ENCODE measurements at regions not wholly inside any gene's neighbourhood (a gene's known extent, or its start where the extent isn't known, plus 50 kb on each side); places are given as distances from the start of the nearest gene placed in this dataset.

DNA sequence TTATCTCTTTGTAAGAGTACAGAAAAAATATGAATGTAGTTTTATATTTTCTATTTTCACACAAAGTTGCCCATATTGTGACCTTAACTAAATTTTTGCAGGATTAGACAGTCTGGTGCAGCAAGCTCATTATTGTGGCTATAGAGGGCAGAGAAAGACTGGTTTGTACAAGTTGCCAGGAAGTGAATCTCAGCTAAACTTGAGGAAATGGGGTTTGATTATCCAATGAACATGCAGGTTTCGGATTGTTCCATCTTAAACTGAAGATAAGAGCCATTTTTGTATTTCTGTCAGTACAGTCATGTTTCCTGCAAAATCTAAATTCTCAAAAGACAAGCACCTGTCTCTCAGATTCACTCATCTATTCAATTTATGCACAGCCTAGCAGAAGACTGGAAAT lies 390.9 kb downstream of the MMUT start:
- Mint-ChIP-seq H3K27ac (no peak overlapping the region), H3K9me3 (peaks cover 11 to 23% of the 10 kb centered on the region in 2 donors), H3K36me3 (no peaks in the 10 kb centered on the region)
- ATAC-seq (no peak), DNase-seq (ENCODE audit: low spot score in 2 of 2) (no peak)

DNA sequence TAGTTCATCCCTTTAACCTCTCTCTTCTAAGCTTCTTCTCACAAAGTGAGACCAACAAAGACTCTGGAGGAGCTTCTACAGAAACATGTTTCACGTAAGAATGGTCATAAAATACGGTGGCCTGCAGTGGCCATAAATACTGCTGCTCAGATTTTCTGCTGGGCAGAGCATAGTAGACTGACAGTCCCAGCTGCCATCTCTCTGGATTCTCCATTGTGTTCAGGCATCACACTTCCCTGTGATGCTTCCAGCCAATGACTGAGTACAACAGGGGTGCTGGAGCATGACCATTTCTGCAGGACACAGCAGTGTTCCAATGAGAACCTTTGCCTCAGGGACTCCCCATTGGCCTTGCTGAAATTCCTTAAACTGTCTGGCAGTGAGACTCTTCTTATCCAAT lies 392.6 kb downstream of the MMUT start:
- Mint-ChIP-seq H3K27ac (no peak overlapping the region), H3K36me3 (no peaks in the 10 kb centered on the region), H3K9me3 (peaks cover 15 to 28% of the 10 kb centered on the region in 2 donors)
- ATAC-seq: no peak
- DNase-seq (ENCODE audit: low spot score in 2 of 2): no peak

DNA sequence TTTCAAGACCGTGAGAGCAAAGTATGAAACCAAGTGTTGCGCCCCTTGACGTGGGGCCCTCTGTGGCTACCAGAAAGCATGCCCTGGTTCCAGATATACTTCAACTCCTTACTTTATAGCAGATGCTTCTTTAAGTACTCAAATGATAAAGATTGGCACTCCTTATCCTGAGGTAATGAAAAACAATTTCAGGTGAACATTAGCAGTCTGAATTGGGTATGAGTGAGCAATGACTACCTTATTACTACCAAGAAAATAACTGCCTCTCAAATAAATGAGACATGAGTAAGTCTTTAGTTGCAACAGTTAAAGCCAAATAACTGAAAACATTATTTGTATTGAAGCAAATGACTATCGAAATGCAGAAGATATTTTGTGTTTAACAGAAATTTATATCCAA lies 408.7 kb downstream of the MMUT start:
- no peak for ATAC-seq
- H3K36me3 Mint-ChIP-seq: no peaks in the 10 kb centered on the region

DNA sequence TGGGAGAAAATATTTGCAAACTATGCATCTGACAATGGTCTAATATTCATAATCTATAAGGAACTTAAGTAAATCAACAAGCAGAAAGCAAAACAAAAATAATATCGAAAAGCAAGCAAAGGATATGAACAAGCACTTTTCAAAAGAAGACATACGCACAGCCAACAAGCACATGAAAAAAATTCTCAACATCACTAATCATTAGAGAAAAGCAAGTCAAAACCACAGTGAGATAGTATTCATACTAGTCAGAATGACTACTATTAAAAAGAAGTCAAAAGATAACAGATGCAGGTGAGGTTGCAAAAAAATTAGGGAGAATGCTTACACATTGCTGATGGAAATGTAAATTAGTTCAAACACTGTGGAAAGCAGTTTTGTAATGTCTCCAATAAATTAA lies 410.2 kb downstream of the MMUT start:
- DNase-seq (ENCODE audit: low spot score in 2 of 2) (no peak), ATAC-seq (no peak)
- Mint-ChIP-seq H3K27ac (no peak overlapping the region), H3K9me3 (peaks cover 6 to 7% of the 10 kb centered on the region in 2 donors), H3K36me3 (no peaks in the 10 kb centered on the region)

More for the DNA sequence above, 408.7 kb downstream of the MMUT start:
- H3K27ac Mint-ChIP-seq: no peak overlapping the region
- H3K9me3 Mint-ChIP-seq: peaks cover 5 to 13% of the 10 kb centered on the region in 2 donors
- DNase-seq (ENCODE audit: low spot score in 2 of 2): no peak

DNA sequence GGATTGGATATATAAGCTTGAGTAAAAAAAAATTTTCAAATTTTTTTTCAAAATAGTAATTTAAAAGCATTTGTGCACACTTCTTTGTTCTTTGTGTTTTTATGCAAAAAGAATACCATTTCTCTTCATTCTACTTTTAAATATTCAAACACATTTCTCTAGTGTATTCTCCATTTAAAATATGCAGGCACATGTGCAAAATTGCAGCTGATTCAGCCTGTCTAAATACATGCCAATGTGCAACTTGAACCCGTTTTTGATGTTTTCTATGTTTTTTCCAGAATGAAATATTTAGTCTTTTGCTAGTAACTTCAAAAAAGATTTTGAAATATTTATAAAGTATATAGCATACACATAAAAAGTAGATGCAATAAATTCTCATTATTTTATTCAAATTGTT lies 411.8 kb downstream of the MMUT start:
- H3K36me3 Mint-ChIP-seq: no peaks in the 10 kb centered on the region
- no peak overlapping the region for H3K27ac Mint-ChIP-seq
- H3K9me3 Mint-ChIP-seq: peaks cover 6 to 11% of the 10 kb centered on the region in 2 donors
- no peak for ATAC-seq
- no peak for DNase-seq (ENCODE audit: low spot score in 2 of 2)

DNA sequence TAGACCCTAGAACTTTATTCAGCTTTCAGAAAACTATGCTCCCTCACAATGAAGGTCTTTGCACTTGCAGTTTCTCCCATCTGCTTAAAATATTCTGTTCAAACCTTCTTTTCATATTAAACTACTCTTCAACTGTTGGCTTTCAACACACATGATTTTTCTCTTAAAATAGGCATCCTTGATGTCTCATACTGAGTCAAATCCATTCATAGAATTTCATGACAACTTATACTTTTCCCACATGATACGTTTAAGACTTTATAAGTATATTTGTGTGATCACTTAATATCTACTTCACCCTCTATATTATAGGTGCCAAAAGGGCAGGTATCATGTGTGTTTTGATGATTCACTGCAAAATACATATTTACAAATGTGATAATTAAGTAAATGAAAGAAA lies 412.5 kb downstream of the MMUT start:
- H3K9me3 Mint-ChIP-seq: peaks cover 11 to 17% of the 10 kb centered on the region in 2 donors
- no peak for ATAC-seq
- H3K27ac Mint-ChIP-seq: no peak overlapping the region
- no peaks in the 10 kb centered on the region for H3K36me3 Mint-ChIP-seq
- DNase-seq (ENCODE audit: low spot score in 2 of 2): no peak

DNA sequence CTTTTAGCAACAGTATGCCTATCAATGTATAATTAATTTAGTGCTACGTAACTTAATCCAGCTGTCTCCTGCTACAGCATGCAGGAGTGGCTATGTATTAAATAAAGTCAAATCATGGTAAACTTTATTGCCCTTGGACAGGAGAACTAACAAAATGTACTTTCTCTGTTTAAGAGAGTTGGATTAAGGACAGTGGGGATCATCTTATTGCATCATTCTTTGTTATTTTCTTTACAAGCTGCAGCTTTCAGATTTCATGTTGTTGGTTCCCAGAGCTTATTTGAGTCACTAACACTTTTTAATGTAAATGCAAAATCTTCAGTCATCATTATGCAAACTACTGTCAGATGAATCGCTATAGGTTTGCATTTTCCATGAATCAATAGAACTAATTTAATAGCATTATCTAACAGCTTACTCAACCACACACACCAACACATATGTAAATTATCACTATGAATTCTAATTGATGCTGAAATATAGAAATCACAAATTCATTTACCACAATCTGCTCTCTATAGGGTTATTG lies 424.7 kb downstream of the MMUT start:
- Mint-ChIP-seq H3K36me3 (no peaks in the 10 kb centered on the region), H3K27ac (no peak overlapping the region), H3K9me3 (peaks cover 7 to 17% of the 10 kb centered on the region in 2 donors)
- no peak for DNase-seq (ENCODE audit: low spot score in 2 of 2)
- ATAC-seq: no peak

DNA sequence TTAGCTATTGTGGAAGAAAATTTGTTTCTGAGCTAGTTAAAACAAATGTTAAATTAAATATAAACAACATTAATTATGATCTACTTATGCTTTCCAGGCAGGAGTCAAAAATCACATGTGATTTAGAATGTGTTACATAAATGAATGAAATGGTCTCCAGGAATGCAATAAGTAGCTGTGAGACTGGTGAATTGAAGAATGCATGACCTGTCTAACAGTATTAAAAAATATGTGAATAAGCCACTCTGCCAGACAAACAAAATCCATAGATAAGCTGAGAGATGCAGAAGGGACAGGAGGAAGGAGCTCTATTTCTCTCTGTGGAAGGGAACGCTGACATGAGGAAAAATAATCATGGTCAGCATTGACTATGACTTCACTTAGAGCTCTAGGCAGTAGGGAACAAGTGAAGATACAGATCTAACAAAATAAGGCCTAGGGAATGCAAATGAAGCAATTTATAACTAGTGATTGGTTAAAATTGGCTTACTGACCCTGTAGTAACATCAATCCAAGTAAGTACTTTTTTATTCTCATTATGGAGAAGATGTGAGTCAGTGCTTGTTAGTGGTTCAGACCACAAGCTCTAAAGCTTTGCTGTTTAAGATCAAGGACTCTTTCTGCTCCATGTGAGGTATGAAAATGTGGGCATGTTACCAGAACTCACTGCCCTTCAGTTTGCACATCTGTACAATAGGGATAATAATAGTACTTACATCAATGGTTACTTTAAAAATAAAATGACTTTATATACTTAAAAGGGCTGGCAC lies 432.6 kb downstream of the MMUT start:
- ATAC-seq: no peak
- DNase-seq (ENCODE audit: low spot score in 2 of 2): no peak
- Mint-ChIP-seq H3K27ac (no peak overlapping the region), H3K9me3 (peaks cover 3 to 8% of the 10 kb centered on the region in 2 donors), H3K36me3 (peaks cover 0 to 6% of the 10 kb centered on the region in 2 donors)

DNA sequence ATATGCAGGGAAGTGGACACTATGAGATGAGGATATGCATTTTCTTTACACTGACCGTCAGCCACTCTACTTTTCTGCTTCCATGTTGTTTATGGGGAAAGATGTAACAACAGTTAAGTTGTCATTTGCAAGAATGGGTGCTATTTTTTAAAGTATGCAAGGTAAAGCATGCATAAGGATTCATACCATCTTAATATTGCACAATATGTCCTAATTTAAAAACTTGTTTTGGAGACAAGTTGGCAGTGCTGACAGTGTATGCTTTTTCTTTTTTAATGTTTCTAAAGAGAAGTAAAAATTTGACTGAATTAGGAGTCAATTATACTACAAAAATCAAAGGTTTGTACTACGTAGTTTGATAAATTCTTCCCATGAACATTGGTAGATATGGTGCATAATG lies 435.4 kb downstream of the MMUT start:
- DNase-seq (ENCODE audit: low spot score in 2 of 2) (no peak), ATAC-seq (no peak)
- peaks cover 0 to 6% of the 10 kb centered on the region in 2 donors for H3K36me3 Mint-ChIP-seq
- peaks cover 10 to 14% of the 10 kb centered on the region in 2 donors for H3K9me3 Mint-ChIP-seq
- H3K27ac Mint-ChIP-seq: no peak overlapping the region

DNA sequence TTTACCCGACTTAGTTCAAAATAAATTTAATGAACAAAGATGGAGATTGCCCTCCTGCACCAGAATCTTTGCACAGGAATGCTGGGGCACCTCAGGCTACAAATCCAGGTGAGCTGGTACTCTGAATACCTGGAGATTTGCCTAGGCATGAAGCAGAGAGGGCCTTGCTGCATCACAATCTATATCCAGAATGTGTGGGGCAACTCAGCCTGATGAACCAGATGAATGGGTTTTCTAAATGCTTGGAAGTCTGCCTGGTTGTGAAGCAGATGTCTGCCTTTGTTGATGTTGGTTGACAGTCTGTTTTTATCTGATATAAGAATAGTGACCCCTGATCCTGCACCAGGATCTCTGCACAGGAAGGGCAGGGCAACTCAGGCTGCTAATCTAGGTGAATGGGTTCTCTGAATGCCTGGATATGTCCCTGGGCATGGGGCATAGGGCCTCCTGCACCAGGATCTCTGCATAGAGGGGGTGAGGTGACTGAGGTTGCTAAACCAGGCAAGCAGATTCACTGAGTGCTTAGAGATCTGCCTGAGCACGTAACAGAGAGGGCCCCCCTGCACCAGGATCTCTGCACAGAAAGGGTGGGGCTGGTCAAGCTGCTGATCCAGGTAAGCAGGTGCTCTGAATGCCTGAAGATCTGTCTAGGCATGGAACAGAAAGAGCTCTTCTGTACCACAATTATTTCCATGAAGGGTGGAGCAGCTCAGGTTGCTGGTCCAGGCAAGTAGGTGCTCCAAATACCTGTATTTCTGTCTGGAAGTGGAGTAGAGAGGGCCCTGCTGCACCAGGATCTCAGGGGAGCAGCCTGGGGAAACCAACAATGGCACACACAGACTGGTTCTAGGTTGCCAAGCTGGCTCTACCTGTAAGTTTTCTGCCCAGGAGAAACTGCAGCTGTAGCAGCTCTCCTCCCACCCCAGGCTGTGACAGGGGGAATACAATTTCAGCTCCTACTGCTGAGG lies 437.5 kb downstream of the MMUT start:
- ATAC-seq (no peak), DNase-seq (ENCODE audit: low spot score in 2 of 2) (no peak)
- H3K9me3 Mint-ChIP-seq: peaks cover 18% of the 10 kb centered on the region in 2 donors
- peaks cover 0 to 6% of the 10 kb centered on the region in 2 donors for H3K36me3 Mint-ChIP-seq
- H3K27ac Mint-ChIP-seq: no peak overlapping the region

DNA sequence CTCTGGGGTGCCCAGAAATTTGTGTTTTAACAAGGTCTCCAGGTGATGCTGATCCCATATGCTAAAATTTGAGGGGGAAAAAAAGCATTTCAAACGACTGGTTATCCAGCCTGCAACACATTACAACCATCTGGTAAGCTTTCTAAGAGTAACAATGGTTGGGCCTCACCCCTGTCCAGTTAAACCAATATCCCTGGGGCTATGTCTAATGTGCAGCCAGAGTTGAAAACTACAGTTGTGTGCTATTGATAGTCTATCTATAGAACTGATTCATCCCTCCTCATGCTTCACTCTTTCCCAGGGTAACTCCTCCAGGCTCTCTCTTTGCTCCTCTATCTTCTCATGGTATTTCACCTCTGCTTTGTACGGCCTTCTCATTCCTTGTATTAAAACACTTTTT lies 458.3 kb downstream of the MMUT start:
- ATAC-seq: no peak
- Mint-ChIP-seq H3K36me3 (no peaks in the 10 kb centered on the region), H3K9me3 (peaks cover 5 to 8% of the 10 kb centered on the region in 2 donors), H3K27ac (no peak overlapping the region)
- DNase-seq (ENCODE audit: low spot score in 2 of 2): no peak

DNA sequence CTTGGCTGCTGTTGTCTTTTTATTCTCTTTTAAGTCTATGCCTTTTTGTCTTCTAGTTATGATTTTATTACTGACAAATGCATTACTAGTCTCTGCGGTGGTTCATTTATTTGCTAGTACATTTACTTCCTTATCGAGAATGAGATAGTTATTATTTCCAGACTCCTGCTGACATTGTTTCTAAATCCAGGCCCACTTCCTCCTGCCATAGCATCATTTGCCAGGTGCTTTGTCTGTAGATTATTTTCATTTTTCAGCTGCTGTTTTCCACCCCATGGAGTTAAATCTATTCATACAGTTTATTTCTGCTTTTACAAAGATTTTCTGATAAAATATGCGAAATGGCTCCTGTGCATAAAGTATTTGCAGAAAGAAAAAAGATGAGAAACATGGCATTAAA lies 459.7 kb downstream of the MMUT start:
- Mint-ChIP-seq H3K36me3 (no peaks in the 10 kb centered on the region), H3K27ac (no peak overlapping the region), H3K9me3 (peaks cover 0 to 8% of the 10 kb centered on the region in 2 donors)
- ATAC-seq: no peak
- DNase-seq (ENCODE audit: low spot score in 2 of 2): no peak

DNA sequence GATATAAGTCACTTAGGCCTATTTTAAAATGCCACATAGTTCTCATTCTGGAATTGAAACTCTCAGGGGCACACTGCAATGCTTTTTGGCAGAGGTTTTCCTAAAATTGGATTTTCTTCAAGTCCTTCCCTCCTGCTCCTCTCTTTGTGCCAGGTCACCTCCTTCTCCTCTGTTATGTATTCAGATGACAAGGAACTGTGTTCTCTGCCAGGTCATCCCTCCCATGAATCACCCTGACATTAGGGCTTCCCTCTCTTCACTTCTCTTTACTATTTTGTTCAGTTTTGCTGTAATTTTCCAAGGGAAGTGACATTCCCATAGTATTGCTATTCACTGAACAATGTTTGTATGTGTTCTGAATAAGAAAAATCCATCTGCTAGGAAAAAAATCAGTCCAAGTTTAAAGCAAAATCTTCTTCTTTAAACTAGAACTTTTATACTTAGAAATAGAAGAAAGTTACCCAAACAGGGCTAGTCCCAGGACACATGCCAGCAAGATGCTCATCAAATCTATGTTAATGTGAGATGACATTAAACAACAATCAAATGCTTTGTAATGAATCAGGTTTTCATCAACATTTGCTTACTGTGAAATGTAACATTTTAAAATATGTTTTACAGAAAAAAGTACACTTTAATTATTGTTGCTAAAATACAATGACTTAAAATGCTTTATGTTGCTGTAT lies 461.1 kb downstream of the MMUT start:
- H3K36me3 Mint-ChIP-seq: no peaks in the 10 kb centered on the region
- H3K27ac Mint-ChIP-seq: no peak overlapping the region
- DNase-seq (ENCODE audit: low spot score in 2 of 2) (no peak), ATAC-seq (no peak)
- H3K9me3 Mint-ChIP-seq: peaks cover 0 to 7% of the 10 kb centered on the region in 2 donors

DNA sequence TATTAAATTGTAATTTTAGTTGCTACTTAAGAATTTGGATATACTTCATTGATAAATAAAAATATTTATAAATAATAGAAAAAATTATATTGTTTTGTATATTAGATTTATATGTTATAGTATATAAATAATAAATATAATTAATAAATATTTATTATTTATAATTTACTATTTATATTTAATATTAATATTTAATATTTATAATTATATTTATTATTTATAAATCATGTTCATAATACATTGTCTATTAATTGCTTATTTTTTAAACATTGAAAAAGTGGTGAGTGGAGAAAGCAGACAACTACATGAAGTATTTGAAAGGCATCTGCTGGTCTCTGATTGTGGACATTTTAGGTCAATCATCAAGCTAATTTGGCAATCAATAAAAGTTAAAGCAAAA lies 464.5 kb downstream of the MMUT start:
- Mint-ChIP-seq H3K36me3 (no peaks in the 10 kb centered on the region), H3K9me3 (peaks cover 4 to 21% of the 10 kb centered on the region in 2 donors), H3K27ac (no peak overlapping the region)
- ATAC-seq: no peak
- DNase-seq (ENCODE audit: low spot score in 2 of 2): no peak

DNA sequence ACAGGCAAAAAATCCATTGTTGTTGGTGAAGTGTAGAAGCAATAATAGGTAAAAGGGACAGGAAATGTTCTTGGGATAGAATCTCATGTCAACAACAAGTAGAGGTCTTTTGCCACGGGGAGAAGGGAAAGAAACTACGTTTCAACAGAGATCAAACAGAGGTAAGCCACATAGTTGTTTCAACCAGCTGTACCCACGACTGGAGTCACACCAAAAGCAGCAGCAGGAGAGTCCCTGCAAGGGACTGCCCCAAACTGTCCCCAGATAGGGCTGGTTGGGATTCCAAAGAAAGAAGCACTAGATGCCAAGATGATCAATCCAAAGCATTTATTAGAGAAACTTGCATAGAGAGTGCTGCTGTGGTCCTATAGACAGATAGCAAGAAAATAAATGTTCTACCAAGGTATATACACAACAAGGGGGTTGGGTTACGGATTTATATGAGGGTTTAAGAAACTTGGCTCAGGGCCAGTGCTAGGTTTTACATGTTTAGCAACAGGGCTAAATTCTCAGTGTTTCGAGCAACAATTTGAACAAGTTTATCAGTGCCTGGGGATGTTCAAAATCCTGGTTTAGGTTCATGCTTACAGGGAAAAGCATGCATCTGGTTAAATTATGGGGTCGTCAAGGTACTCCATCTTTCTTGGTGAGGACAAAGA lies 466.5 kb downstream of the MMUT start:
- H3K27ac Mint-ChIP-seq: no peak overlapping the region
- H3K9me3 Mint-ChIP-seq: peaks cover 8 to 24% of the 10 kb centered on the region in 2 donors
- no peak for DNase-seq (ENCODE audit: low spot score in 2 of 2)
- no peak for ATAC-seq
- no peaks in the 10 kb centered on the region for H3K36me3 Mint-ChIP-seq

DNA sequence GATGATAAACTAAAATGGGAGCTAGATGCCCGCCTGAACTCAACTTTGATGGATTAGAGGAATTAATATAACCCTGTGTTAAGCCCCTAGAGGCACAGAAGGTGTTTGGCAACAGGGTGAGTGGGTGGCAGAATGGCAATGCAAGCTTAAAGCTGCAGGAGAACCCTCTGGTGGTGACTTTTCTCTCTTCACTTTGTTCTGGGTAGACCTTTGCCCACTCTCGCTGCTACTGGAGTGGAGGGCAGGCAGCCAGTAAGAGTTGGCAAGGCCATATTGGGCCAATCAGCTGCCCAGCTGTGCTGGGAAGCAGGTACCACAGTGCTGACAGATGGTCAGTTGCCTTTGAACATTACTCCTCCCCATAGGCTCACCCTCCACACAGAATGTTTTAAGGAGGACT lies 468.2 kb downstream of the MMUT start:
- no peak for DNase-seq (ENCODE audit: low spot score in 2 of 2)
- peaks cover 16 to 37% of the 10 kb centered on the region in 2 donors for H3K9me3 Mint-ChIP-seq
- ATAC-seq: no peak
- no peaks in the 10 kb centered on the region for H3K36me3 Mint-ChIP-seq
- no peak overlapping the region for H3K27ac Mint-ChIP-seq

Measured in activated naive CD4-positive, alpha-beta T cell treated with anti-CD3 and anti-CD28 coated beads, Interleukin-2, amount 50 U/mL, for 72 hours (primary cell).